Ovary (tissue), 7 donors: ENCODE measurements at regions not wholly inside any gene's neighbourhood (a gene's known extent, or its start where the extent isn't known, plus 50 kb on each side); places are given as distances from the start of the nearest gene placed in this dataset.

Source experiments
- DNase-seq, 5 donors: peaks; one replicate each; pipeline ENCODE4 v3.0.0-alpha.2; 2019 to 2020
- H3K27ac ChIP-seq, 2 donors: fragments of 200-600 bp; one replicate each; pipeline versions ENCODE4 v1.5.1 to v1.8.0; 2019 to 2022
- H3K27me3 ChIP-seq: fragments of 200-600 bp; one replicate; pipeline ENCODE4 v1.8.0; 2022
- H3K36me3 ChIP-seq: fragments of 200-600 bp; sonication (generic); one replicate; pipeline ENCODE4 v1.5.1; 2019
- H3K4me1 ChIP-seq: one replicate; pipeline ENCODE4 v1.8.1; 2013; ENCODE audit warnings: mild to moderate bottlenecking, moderate library complexity; ENCODE audit not compliant: insufficient read depth
- H3K4me3 ChIP-seq: fragments of 200-600 bp; sonication (generic); one replicate; pipeline ENCODE4 v1.5.1; 2017
- H3K9me3 ChIP-seq, 2 donors: fragments of 200-600 bp in 1 of 2; sonication (generic) in 1 of 2; one replicate each; pipeline versions ENCODE4 v1.5.1 to v1.8.1; 2013 to 2019; ENCODE audit warnings: mild to moderate bottlenecking in 1 of 2, moderate library complexity in 1 of 2
- EP300 ChIP-seq: sonication (generic); formaldehyde crosslinking; IDR thresholded peaks from one replicate; pipeline ENCODE4 v1.6.1; 2017; ENCODE audit warnings: antibody characterized with exemption
- POLR2A ChIP-seq: fragments of 450-650 bp; IDR thresholded peaks from one replicate; pipeline ENCODE4 v1.6.1; 2017; ENCODE audit warnings: antibody characterized with exemption, mild to moderate bottlenecking, moderate library complexity
- WGBS, 3 donors: extraction: QIAGEN DNeasy Blood & Tissue Kit in 1 of 3; methylation state at CpG; one replicate each; pipeline versions ENCODE4 v1.1.5 to v1.1.7; 2013 to 2017; 5-methylcytosine and 5-hydroxymethylcytosine counted together
- intact Hi-C, 4 donors: fragments of 100-400 bp; cut with DNase I; formaldehyde crosslinking; loops; one replicate each; pipeline versions ENCODE4 v1.11.0 to v1.15.1; 2022 to 2023
- TF ChIP-seq, protein P1 (sequence below), 3 donors: fragments of 450-650 bp in 2 of 3; fragments of 200-600 bp in 1 of 3; IDR thresholded peaks; one replicate each; pipeline versions ENCODE4 v1.5.1 to v1.8.0; 2016 to 2022; ENCODE audit warnings: antibody characterized with exemption in 3 of 3, mild to moderate bottlenecking in 1 of 3
- donor health status: DM: no; HTN: no; CAD: no; lungs with moderate emphysema.
- donor health status: DM: no; HTN: no; CAD: no.
- donor health status: Bipolar disorder and iron deficiency.
- donor health status: DM: no; HTN: no; CAD: no.
- donor health status: DM: yes; HTN: yes; CAD: no.

DNA sequence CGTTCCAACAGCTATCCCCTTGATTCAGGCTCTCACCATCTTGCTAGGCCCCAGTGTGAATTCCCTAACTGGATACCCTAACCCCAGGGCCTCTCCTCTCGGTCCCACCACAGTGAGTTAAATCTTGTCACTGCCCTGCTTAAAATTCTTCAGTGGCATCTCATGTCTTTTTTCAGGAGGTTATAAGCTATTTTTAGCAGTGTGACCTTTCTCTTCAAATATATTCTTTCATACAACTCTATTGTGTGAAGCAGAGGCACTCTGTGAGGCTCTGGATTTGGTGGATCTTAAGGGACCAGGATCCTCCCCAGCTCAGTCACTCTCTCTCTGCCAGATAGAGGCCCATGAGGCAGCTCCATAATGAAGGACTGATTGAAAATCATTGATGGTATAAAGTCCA, 760.4 kb downstream of the NTRK3 start:
- TF ChIP-seq EP300 = no peak
- TF ChIP-seq, protein P1, sequence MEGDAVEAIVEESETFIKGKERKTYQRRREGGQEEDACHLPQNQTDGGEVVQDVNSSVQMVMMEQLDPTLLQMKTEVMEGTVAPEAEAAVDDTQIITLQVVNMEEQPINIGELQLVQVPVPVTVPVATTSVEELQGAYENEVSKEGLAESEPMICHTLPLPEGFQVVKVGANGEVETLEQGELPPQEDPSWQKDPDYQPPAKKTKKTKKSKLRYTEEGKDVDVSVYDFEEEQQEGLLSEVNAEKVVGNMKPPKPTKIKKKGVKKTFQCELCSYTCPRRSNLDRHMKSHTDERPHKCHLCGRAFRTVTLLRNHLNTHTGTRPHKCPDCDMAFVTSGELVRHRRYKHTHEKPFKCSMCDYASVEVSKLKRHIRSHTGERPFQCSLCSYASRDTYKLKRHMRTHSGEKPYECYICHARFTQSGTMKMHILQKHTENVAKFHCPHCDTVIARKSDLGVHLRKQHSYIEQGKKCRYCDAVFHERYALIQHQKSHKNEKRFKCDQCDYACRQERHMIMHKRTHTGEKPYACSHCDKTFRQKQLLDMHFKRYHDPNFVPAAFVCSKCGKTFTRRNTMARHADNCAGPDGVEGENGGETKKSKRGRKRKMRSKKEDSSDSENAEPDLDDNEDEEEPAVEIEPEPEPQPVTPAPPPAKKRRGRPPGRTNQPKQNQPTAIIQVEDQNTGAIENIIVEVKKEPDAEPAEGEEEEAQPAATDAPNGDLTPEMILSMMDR (IDR thresholded peaks at IDR 0.05) = no peak
- TF ChIP-seq POLR2A = no peak
- no peaks in the 10 kb centered on the region for H3K4me1 ChIP-seq
- no peaks in the 10 kb centered on the region for H3K9me3 ChIP-seq
- DNase-seq = no peak
- intact Hi-C loops = no loop called here
- H3K4me3 ChIP-seq = no peak overlapping the region
- H3K27me3 ChIP-seq = no peaks in the 10 kb centered on the region
- H3K36me3 ChIP-seq = no peaks in the 10 kb centered on the region
- H3K27ac ChIP-seq = no peak overlapping the region
- 64 to 88% (median 74%) methylated on average over 2 of the region's 2 CpGs for WGBS, 3 donors

DNA sequence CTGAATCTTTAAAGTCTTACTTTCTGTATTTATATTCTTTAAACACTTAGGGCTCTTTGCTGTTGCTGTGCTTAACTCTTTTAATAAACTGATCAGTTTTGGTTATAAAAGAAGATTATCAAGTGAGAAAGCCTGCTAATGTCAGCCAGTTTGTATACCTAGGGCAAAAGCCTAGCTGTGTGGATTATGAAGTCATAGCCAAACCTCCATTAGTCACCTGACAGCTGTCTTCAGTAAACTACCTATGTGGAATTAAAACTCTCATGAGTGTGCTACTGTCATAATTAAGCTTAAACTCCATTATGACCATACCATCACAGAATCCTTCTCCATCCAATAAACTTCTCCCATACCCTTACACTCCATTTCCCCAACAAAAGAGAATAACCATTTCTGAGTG, 762.7 kb downstream of the NTRK3 start:
- Histone ChIP-seq H3K27me3 (no peaks in the 10 kb centered on the region), H3K4me3 (no peak overlapping the region), H3K9me3 (no peaks in the 10 kb centered on the region), H3K4me1 (no peaks in the 10 kb centered on the region), H3K36me3 (no peaks in the 10 kb centered on the region), H3K27ac (no peak overlapping the region)
- no peak for TF ChIP-seq POLR2A
- no peak for TF ChIP-seq EP300
- TF ChIP-seq, protein P1 (IDR thresholded peaks at IDR 0.05) = no peak
- DNase-seq = no peak
- intact Hi-C loops = no loop called here

DNA sequence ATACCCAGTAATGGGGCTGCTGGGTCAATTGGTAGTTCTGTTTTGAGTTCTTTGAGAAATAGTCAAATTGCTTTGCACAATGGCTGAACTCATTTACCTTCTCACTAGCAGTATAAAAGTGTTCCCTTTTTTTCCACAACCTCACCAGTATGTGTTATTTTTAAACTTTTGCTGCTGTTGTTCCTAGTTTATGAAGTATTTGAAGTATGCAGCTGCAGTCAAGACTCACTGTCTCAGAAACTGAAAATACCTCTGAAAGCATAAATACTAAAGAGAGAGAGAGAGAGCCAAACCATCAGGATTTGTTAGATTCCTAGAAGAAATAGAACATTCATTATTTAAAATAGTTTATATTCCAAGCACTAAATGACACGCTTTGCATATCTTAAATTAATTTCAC, 764.2 kb downstream of the NTRK3 start:
- Histone ChIP-seq H3K27ac (no peak overlapping the region), H3K4me1 (no peaks in the 10 kb centered on the region), H3K27me3 (no peaks in the 10 kb centered on the region), H3K9me3 (no peaks in the 10 kb centered on the region), H3K36me3 (no peaks in the 10 kb centered on the region), H3K4me3 (no peak overlapping the region)
- no peak for DNase-seq
- 56 to 70% (median 68%) methylated on average over 1 of the region's 1 CpG for WGBS, 3 donors
- intact Hi-C loops = no loop called here
- no peak for TF ChIP-seq EP300
- no peak for TF ChIP-seq POLR2A
- TF ChIP-seq, protein P1 (IDR thresholded peaks at IDR 0.05) = no peak

DNA sequence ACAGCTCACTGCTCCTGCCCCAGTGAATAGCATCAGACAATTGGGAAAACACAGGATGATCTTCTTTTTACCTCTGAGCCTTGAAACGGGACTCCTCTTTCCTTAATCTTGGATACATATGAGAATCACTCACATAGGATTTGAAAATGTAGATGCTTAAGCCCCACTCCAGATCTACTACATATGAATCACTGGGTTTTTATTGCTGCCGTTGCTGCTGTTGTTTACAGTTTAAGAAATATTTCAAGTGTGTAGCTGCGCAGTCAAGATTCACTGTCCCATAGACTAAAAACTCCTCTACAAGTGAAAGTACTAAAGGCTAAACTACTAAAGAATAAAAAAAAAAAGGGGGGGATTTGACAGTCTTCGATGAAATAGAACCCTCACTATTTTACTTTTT, 765.9 kb downstream of the NTRK3 start:
- no peaks in the 10 kb centered on the region for H3K27me3 ChIP-seq
- H3K4me1 ChIP-seq = no peaks in the 10 kb centered on the region
- no peak for DNase-seq
- H3K9me3 ChIP-seq = no peaks in the 10 kb centered on the region
- H3K4me3 ChIP-seq = no peak overlapping the region
- 43 to 75% (median 55%) methylated on average over 4 of the region's 4 CpGs for WGBS, 3 donors
- intact Hi-C loops = no loop called here
- TF ChIP-seq EP300 (no peak), POLR2A (no peak)
- TF ChIP-seq, protein P1 (IDR thresholded peaks at IDR 0.05) = no peak
- no peaks in the 10 kb centered on the region for H3K36me3 ChIP-seq
- H3K27ac ChIP-seq = no peak overlapping the region
